ENCODE measurements at regions not wholly inside any gene's neighbourhood (a gene's known extent, or its start where the extent isn't known, plus 50 kb on each side); places are given as distances from the start of the nearest gene placed in this dataset.

GRCh38 chr12:92300777-92301176, 155.1 kb upstream of the BTG1 start:
- DNase-seq (ENCODE audit: low spot score), result no peak

DNA sequence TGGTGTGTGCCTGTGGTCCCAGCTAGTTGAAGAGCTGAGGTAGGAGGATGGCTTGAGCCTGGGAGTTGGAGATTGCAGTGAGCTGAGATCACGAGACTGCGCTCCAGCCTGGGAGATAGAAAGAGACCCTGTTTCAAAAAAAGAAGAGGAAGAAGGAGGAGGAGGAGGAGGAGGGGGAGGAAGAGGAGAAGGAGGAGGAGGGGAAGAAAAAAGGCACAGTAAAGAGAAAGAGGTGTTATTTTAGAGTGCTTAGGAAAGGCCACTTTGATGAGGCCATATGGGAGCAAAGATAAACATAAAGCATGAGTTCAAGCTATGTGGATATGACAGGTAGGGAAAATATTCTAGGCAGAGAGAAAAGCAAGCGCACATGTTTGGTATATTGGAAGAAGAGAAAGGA, 154.1 kb upstream of the BTG1 start:
- DNase-seq (ENCODE audit: low spot score), result no peak

DNA sequence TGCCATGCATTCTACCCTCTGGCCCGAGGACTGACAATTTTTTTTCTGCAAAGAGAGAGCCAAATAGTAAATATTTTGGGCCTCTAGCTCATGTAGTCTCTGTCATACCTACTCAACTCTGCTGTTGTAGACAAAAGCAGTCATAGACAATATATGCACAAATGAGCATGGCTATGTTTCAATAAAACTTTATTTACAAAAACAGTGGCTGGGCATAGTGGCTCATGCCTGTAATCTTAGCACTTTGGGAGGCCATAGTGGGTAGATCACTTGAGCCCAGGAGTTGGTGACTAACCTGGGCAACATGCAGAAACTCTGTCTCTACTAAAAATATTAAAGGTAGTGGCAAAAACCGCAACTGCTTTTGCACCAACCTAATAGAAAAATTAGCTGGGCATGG, 153.7 kb upstream of the BTG1 start:
- no peak for DNase-seq (ENCODE audit: low spot score)

DNA sequence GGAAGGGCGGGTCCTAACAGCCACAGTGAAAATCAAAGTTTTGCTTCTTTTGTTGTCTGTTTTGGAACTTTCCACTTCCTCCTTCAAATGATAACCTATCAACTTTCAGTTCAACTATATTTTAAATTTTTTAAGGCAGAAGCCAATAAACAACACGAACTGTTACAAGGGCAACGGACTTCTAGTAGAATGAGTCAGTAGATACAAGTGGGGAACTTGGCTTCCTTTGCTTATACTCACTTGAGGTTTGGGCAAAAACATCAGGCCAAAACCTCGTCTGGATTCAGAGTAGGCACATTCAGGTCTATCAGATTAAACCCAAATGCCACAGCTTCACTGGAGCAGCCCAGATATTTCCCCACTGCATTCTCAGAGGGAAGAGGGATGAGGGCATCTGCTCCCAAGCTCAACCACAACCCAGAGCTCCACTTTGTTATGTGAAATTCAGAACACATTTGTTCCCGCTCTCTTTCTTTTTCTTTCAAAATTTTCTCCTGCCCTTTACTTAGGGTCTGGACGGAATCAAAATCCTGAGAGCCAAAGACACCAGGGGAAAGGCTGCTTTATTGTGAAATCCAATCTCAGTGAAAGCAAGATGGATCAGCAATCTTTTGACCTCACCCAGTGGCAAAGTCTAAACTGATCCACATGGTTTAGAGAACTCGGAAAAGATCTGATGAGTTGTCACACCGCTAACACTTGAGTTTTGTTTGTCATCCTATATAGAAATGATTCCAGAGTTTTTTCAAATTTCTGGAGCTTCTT, 152.5 kb upstream of the BTG1 start:
- DNase-seq (ENCODE audit: low spot score), result no peak

DNA sequence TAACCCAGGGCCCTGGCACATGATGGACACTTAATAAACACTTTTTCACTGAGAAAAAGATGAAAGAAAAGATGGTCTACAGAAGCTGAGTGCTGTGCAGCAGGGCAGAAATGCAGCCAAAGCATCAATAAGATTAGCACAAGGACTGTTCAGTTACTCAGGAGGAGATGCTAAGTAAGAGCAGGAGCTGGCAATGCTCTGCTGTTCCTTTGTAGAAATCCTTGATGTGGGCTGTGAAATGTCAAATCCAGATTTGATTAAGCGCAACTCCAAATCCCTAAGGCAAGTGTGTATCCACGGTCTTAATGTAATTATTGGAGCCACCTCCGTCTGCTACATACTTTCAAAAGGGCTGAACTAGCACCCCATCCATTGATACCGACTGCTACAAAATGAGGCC, 151.8 kb upstream of the BTG1 start:
- DNase-seq (ENCODE audit: low spot score), result no peak

DNA sequence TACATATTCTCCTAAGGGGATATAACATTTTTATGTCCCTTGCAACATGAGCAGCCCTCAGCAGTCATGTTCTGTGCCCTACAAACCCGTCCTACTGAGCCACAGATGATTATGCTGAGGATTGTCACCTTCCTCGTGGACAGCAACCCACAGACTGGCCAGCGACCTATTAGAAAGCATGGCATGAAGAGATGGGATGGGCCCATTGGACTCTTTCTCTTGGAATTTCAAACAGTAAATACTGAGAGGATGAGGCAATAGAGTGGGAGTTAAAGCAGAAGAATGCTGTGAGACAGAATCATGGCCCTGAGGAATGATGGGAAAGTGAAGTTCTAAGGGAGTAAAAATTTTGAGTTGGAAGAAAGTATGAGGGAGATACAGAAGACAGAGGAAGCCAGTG, 149.9 kb upstream of the BTG1 start:
- DNase-seq (ENCODE audit: low spot score), result no peak

DNA sequence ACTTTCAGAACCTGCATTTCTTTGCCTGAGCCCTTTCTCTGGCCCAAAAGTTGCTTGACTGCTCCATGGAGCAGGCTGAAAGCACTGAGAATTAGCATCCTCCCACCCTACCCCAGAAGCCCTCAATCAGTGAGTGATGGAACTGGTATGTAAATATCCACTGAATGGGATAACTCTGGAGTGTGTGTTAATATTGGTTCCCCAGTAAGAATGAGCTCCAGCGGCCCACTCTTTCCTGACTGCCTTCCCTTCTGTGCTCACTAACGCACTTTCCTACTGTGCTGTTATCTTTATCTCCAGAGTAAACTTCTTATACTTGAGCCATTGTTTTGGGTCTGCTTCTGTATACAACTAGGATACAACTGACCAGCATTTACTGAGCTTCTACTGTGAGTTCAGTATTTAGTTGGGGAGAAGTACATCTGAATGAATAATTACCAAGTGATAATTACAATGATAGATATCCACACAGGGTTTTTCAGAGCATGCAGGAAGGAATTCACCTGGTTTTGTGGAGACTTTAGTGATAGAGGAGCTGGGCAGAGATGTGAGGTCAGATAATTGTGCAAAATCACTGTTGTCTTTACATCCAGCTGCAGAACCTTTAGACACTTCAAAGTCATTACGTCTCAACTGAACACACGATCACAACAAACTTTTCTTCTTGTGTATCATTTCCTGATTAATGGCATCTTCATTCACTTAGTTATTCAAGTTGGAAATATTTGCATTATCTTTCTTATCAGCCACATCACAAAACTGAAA, 149.2 kb upstream of the BTG1 start:
- DNase-seq (ENCODE audit: low spot score), result no peak

- DNase-seq (ENCODE audit: low spot score), result no peak
Observed at GRCh38 chr12:92292016-92292415, 146.4 kb upstream of the BTG1 start.

DNA sequence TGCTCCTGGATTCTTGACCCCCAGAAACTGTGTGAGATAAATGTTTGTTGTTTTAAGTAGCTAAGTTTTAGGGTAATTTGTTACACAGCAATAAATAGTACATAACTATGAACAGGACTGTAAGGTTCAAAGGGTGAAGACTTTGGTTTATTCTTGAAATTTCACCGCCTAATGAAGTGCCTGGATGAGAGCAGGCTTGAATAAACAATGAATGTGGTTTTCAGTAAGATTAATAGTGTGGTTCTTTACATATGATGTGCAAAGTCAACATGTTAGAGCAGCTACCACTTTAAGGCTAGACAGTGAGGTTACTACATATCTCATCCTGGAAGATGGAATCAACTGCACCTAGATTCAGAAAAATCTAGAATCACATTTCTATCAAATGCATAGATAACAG, 145.2 kb upstream of the BTG1 start:
- DNase-seq (ENCODE audit: low spot score), result no peak

DNA sequence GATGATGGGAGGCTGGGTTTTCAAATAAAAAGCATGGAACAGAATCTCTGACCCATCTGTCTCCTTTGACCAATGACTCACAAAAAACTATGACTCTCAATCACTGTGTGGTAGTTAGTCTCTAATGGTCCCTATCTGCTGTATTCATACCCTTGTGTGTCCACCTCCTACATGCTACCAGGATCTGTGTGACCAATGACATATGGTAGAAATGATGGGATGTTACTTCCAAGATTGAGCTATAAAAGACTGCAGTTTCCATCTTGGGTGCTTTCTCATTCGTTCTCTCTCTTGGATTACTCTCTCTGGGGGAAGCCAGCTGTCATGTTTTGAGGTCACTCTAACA, 144.7 kb upstream of the BTG1 start:
- DNase-seq (ENCODE audit: low spot score), result no peak

- DNase-seq (ENCODE audit: low spot score), result no peak
Observed at GRCh38 chr12:92289629-92290349, 144.1 kb upstream of the BTG1 start.

- no peak for DNase-seq (ENCODE audit: low spot score)
Observed at GRCh38 chr12:92288561-92288960, 142.9 kb upstream of the BTG1 start.

DNA sequence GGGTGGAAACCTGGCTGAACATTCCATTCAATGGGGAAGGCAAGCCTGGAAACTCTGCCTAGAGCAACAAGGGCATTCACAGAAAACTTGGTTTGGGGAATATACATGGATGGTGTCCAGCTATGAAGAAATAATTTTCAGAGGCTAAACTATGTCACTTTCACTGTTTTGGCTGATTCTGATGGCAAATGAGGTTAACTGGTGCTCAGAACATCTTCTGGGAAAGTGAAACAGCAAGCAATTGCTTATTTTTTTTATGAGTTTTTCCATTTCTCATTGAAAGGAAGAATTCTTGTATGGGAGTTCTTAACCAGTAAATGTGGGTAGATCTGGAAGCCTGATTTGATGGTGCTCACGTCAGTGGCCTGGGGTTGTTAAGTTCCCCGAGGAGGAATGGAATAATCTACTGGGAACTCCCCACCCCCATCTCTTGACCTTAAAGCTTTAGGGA, 132.8 kb upstream of the BTG1 start:
- no peak for DNase-seq (ENCODE audit: low spot score)

- DNase-seq (ENCODE audit: low spot score), result no peak
Observed at GRCh38 chr12:92277795-92278194, 132.1 kb upstream of the BTG1 start.

GRCh38 chr12:92276276-92276675, 130.6 kb upstream of the BTG1 start:
- no peak for DNase-seq (ENCODE audit: low spot score)

GRCh38 chr12:92275443-92276154, 130.0 kb upstream of the BTG1 start:
- no peak for DNase-seq (ENCODE audit: low spot score)

DNA sequence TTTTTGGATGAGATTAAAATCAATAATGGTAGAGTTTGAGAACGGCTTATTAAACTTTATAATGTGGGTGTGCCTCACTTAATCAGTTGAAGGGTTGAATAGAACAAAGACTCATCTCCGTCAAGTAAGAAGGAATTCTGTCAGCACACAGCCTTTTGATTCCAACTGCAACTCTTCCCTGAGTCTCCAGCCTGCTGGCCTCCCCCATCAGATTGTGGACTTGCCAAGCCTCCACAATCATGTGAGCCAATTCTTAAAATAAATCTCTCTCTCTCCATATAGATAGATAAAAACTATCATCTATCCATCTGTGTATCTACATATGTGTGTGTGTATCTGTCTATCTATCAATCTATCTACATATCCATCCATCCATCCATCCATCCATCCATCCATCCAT, 127.4 kb upstream of the BTG1 start:
- no peak for DNase-seq (ENCODE audit: low spot score)

DNA sequence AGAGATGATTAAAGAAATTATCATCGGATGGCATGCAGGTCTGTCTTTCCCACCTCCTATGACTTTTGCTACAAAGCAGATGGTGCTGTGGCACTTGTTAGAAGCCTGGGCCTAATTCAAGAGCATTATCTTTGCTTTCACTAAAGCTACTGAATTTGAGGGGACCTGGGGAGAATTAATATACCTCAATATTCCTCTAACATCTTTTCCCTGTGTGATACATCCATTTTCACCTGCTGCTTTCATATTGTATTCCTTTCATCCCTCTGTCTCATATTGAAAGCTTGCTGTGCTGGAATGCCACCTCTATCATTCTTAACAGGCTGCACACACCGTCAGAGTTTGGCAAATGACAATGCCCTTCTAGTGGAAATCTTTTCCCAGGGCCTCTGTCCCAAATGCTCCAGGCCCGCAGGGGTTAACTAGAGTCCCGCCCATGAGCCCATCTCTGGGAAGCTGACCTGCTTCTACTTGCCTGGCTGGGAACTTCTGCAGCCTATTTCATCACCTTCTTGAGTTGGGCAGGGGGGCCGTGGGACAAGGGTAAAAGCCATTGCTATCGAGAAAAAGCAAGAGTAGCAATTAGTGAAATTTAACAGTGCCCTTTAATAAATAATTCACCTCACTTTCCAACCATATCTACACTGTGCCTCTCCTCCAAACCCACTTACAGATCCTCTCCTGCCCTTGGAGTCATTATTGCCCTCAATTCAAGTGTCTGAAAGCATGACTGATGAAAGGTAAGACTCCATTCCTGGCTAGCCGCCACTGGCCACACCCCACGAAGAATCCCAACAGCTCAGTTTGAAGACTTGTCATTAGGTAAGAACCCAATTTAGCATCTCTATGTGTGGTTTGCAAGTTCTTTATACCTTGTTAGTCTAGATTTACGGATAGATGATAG, 126.7 kb upstream of the BTG1 start:
- no peak for DNase-seq (ENCODE audit: low spot score)

GRCh38 chr12:92271341-92271740, 125.7 kb upstream of the BTG1 start:
- no peak for DNase-seq (ENCODE audit: low spot score)

DNA sequence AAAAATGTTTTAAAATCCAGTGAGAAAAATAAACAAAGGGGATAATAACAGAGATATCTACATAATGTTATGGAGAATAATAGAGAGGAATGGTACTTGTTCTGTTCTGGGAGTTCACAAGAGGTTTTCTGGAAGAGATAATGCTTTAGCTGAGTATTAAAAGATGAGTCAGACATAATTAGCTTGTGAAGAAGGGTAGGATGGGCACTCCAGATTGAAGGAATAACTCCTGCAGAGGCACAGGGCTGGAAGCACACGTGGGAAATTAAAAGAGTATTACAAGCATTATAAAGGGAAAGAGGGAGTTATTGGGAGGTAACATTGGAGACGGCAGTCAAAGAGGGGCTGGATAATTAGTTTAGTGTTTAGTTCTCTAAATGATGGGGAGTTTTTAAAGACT, 124.9 kb upstream of the BTG1 start:
- no peak for DNase-seq (ENCODE audit: low spot score)

- no peak for DNase-seq (ENCODE audit: low spot score)
Observed at GRCh38 chr12:92268946-92269345, 123.3 kb upstream of the BTG1 start.

Data from HuH-7.5 (cell line).